A549 (cell line): ENCODE measurements at regions not wholly inside any gene's neighbourhood (a gene's known extent, or its start where the extent isn't known, plus 50 kb on each side); places are given as distances from the start of the nearest gene placed in this dataset.
"Not testable (repeated sequence)": the region's sequence is repeated elsewhere in the genome, so short reads cannot be mapped to it uniquely, and the experiment has no call there.

ENCODE experiments used
- ATAC-seq, 2 experiments: fragments of 200-7000 bp in 1 of 2; fragments of >200 bp in 1 of 2; cut with Nextera tagmentation in 1 of 2; cut with Tn5 transposase in 1 of 2; 3 replicates each; pipeline versions ENCODE4 v1.8.0 to v1.9.1; 2018 to 2020; ENCODE audit warnings: mild to moderate bottlenecking in 1 of 2, moderate library complexity in 1 of 2
- CTCF ChIA-PET: fragments of 300-600 bp; sonication (Branson Sonifier 250); formaldehyde crosslinking; extraction: SDS; loops from one replicate; lab custom pipeline; 2021; ENCODE audit warnings: antibody characterized with exemption, inconsistent platforms; lab: Yijun Ruan, JAX
- POLR2A ChIA-PET: fragments of 350-600 bp; formaldehyde crosslinking; extraction: SDS; loops from one replicate; lab custom pipeline; 2021; ENCODE audit warnings: antibody characterized with exemption, inconsistent platforms; lab: Yijun Ruan, JAX
- DNase-seq, 2 experiments: peaks; one replicate each; pipeline versions ENCODE4 v3.0.0 to v3.0.0-alpha.2; 2011 to 2016; ENCODE audit warnings: low read depth in 1 of 2, low spot score in 1 of 2
- FAIRE-seq: peaks from 2 replicates; lab custom pipeline; 2011; peaks lifted over from hg19 to GRCh38; lab: Jason Lieb, UNC
- H3K27ac ChIP-seq, 2 experiments: fragments of >200 bp; sonication (Bioruptor Twin); formaldehyde crosslinking; 3 replicates each; pipeline ENCODE4 v1.5.1; 2016 to 2017
- H3K4me1 ChIP-seq: fragments of >200 bp; sonication (Bioruptor Twin); formaldehyde crosslinking; 3 replicates; pipeline ENCODE4 v1.6.1; 2016
- H3K4me2 ChIP-seq: fragments of >200 bp; sonication (Bioruptor Twin); formaldehyde crosslinking; 3 replicates; pipeline ENCODE4 v1.6.1; 2016
- H3K4me3 ChIP-seq: fragments of >200 bp; sonication (Bioruptor Twin); formaldehyde crosslinking; 3 replicates; pipeline ENCODE4 v1.5.1; 2016
- H3K9me3 ChIP-seq: fragments of >200 bp; sonication (Bioruptor Twin); formaldehyde crosslinking; 3 replicates; pipeline ENCODE4 v1.6.1; 2016
- CBX8 ChIP-seq: fragments of 200-600 bp; sonication (generic); IDR thresholded peaks from 2 replicates; pipeline ENCODE4 v1.6.1; 2016
- CEBPB ChIP-seq, 2 experiments: fragments of >200 bp in 1 of 2; sonication (Bioruptor Twin) in 1 of 2; formaldehyde crosslinking in 1 of 2; IDR thresholded peaks; 2 replicates each; pipeline ENCODE4 v1.6.1; 2012 to 2016
- CHD2 ChIP-seq: fragments of 150-350 bp; IDR thresholded peaks from 2 replicates; pipeline ENCODE4 v1.6.1; 2014; ENCODE audit warnings: low read length; ENCODE audit not compliant: partially characterized antibody
- EHF ChIP-seq: fragments of 250-450 bp; sonication (Bioruptor Pico); IDR thresholded peaks from 2 replicates; pipeline ENCODE4 v1.5.0; 2020; ENCODE audit warnings: mild to moderate bottlenecking
- FOSB ChIP-seq: fragments of 250-450 bp; sonication (Bioruptor Pico); IDR thresholded peaks from 2 replicates; pipeline ENCODE4 v1.5.0; 2020; ENCODE audit warnings: mild to moderate bottlenecking, moderate library complexity
- GATA3 ChIP-seq: IDR thresholded peaks from 2 replicates; pipeline ENCODE4 v1.6.1; 2012; ENCODE audit warnings: borderline replicate concordance
- HEYL ChIP-seq: fragments of 250-450 bp; sonication (Bioruptor Pico); IDR thresholded peaks from 2 replicates; pipeline ENCODE4 v1.8.0; 2021; ENCODE audit warnings: mild to moderate bottlenecking, moderate library complexity
- HOXB13 ChIP-seq: fragments of 250-450 bp; sonication (Bioruptor Pico); IDR thresholded peaks from 2 replicates; pipeline ENCODE4 v1.5.0; 2020; ENCODE audit warnings: low read depth, mild to moderate bottlenecking, moderate library complexity
- KDM1A ChIP-seq: fragments of 200-600 bp; sonication (generic); IDR thresholded peaks from 2 replicates; pipeline ENCODE4 v1.6.1; 2016; ENCODE audit warnings: low read depth, mild to moderate bottlenecking
- NFE2L2 ChIP-seq: fragments of 150-350 bp; conservative IDR thresholded peaks from 2 replicates; pipeline ENCODE4 v1.6.1; 2014; ENCODE audit warnings: low read length
- NPAS2 ChIP-seq: fragments of 250-450 bp; sonication (Bioruptor Pico); IDR thresholded peaks from 2 replicates; pipeline ENCODE4 v1.8.0; 2022; ENCODE audit warnings: mild to moderate bottlenecking, moderate library complexity, borderline replicate concordance
- NR3C1 ChIP-seq: fragments of >200 bp; sonication (Bioruptor Twin); formaldehyde crosslinking; IDR thresholded peaks from 3 replicates; pipeline ENCODE4 v1.6.1; 2017
- SMC3 ChIP-seq: fragments of >200 bp; sonication (Bioruptor Twin); formaldehyde crosslinking; IDR thresholded peaks from 3 replicates; pipeline ENCODE4 v1.6.1; 2018; ENCODE audit warnings: inconsistent platforms
- SREBF2 ChIP-seq: fragments of 450-650 bp; IDR thresholded peaks from 2 replicates; pipeline ENCODE4 v1.6.1; 2014; ENCODE audit warnings: mild to moderate bottlenecking, moderate library complexity
- TP53 ChIP-seq: fragments of 250-450 bp; sonication (Bioruptor Pico); IDR thresholded peaks from 2 replicates; pipeline ENCODE4 v1.5.0; 2021; ENCODE audit warnings: mild to moderate bottlenecking, moderate library complexity
- ZFP36 ChIP-seq: fragments of 450-650 bp; IDR thresholded peaks from 2 replicates; pipeline ENCODE4 v1.6.1; 2014; ENCODE audit warnings: borderline replicate concordance; ENCODE audit not compliant: partially characterized antibody
- ZNF302 ChIP-seq: fragments of 250-450 bp; sonication (Bioruptor Pico); IDR thresholded peaks from 2 replicates; pipeline ENCODE4 v1.9.0; 2021; ENCODE audit warnings: inconsistent platforms, mild to moderate bottlenecking, moderate library complexity
- WGBS: methylation state at CpG from one replicate; pipeline ENCODE4 v1.1.6; 2017; ENCODE audit errors: missing lambda C conversion rate; 5-methylcytosine and 5-hydroxymethylcytosine counted together
- TF ChIP-seq, protein P1 (sequence below): fragments of 450-650 bp; IDR thresholded peaks from 2 replicates; pipeline ENCODE4 v1.6.1; 2014; ENCODE audit warnings: antibody characterized with exemption
- TF ChIP-seq, protein P2 (sequence below): fragments of 200-600 bp; sonication (generic); IDR thresholded peaks from 2 replicates; pipeline ENCODE4 v1.6.1; 2016; ENCODE audit warnings: antibody characterized with exemption, mild to moderate bottlenecking, moderate library complexity
- TF ChIP-seq, protein P3 (sequence below): fragments of 250-450 bp; sonication (Bioruptor Pico); IDR thresholded peaks from 2 replicates; pipeline ENCODE4 v1.5.0; 2020; ENCODE audit warnings: low read depth, mild to moderate bottlenecking, moderate library complexity
- TF ChIP-seq, protein P4 (sequence below): fragments of >200 bp; sonication (Bioruptor Twin); formaldehyde crosslinking; IDR thresholded peaks from 3 replicates; pipeline ENCODE4 v1.5.1; 2016

DNA sequence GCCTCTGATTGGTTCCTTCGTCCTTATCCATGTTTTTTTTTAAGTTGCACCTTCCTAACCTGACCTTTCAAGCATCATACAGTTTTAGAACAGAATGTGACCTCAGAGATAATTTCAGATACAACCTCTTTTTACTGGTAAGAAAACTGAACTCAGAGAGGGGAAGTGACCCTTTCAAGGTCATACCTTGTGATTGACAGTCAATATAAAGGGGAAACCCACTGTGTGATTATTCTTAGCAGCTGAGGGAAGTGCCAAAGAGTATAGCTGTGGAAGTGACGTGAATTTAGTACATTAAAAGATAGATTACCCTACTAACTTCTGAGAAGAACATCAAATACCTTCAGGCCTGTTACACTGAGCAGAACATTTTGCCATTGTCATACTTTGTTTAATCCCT, 319.4 kb downstream of the NEK10 start:
- no peak overlapping the region for H3K27ac ChIP-seq
- no peak for FAIRE-seq
- no peak overlapping the region for H3K4me3 ChIP-seq
- H3K4me2 ChIP-seq: no peak overlapping the region
- ATAC-seq: no peak
- DNase-seq: no peak
- H3K4me1 ChIP-seq: no peaks in the 10 kb centered on the region
- ChIA-PET POLR2A (no interaction called here), CTCF (no interaction called here)
- 6% methylated on average over 2 of the region's 2 CpGs for WGBS
- H3K9me3 ChIP-seq: no peaks in the 10 kb centered on the region
- TF ChIP-seq, protein P1, sequence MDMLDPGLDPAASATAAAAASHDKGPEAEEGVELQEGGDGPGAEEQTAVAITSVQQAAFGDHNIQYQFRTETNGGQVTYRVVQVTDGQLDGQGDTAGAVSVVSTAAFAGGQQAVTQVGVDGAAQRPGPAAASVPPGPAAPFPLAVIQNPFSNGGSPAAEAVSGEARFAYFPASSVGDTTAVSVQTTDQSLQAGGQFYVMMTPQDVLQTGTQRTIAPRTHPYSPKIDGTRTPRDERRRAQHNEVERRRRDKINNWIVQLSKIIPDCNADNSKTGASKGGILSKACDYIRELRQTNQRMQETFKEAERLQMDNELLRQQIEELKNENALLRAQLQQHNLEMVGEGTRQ: no peak
- TF ChIP-seq, protein P2, sequence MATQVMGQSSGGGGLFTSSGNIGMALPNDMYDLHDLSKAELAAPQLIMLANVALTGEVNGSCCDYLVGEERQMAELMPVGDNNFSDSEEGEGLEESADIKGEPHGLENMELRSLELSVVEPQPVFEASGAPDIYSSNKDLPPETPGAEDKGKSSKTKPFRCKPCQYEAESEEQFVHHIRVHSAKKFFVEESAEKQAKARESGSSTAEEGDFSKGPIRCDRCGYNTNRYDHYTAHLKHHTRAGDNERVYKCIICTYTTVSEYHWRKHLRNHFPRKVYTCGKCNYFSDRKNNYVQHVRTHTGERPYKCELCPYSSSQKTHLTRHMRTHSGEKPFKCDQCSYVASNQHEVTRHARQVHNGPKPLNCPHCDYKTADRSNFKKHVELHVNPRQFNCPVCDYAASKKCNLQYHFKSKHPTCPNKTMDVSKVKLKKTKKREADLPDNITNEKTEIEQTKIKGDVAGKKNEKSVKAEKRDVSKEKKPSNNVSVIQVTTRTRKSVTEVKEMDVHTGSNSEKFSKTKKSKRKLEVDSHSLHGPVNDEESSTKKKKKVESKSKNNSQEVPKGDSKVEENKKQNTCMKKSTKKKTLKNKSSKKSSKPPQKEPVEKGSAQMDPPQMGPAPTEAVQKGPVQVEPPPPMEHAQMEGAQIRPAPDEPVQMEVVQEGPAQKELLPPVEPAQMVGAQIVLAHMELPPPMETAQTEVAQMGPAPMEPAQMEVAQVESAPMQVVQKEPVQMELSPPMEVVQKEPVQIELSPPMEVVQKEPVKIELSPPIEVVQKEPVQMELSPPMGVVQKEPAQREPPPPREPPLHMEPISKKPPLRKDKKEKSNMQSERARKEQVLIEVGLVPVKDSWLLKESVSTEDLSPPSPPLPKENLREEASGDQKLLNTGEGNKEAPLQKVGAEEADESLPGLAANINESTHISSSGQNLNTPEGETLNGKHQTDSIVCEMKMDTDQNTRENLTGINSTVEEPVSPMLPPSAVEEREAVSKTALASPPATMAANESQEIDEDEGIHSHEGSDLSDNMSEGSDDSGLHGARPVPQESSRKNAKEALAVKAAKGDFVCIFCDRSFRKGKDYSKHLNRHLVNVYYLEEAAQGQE: no peak
- TF ChIP-seq NFE2L2 (no peak), ZFP36 (no peak), TP53 (CRISPR knock-in tag) (no peak), FOSB (no peak), EHF (CRISPR knock-in tag) (no peak), CHD2 (no peak), HEYL (CRISPR knock-in tag) (no peak), SMC3 (no peak)
- TF ChIP-seq, protein P3, sequence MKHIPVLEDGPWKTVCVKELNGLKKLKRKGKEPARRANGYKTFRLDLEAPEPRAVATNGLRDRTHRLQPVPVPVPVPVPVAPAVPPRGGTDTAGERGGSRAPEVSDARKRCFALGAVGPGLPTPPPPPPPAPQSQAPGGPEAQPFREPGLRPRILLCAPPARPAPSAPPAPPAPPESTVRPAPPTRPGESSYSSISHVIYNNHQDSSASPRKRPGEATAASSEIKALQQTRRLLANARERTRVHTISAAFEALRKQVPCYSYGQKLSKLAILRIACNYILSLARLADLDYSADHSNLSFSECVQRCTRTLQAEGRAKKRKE (CRISPR knock-in tag): no peak

DNA sequence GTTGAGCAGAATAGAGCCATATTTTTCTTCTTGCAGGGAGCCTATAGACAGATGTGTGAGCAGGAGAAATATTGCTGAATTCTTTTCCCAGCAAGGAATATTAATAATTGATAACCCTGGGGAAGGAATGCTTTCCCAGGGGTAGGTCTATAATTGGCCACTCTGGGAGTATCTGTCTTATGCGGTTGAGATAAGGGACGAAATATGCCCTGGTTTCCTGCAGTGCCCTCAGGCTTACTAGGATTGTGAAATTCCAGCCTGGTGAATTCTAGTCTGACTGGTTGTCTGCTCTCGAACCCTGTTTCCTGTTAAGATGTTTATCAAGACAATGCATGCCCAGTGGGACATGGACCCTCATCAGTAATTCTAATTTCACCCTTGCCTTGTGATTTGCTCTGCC, 317.7 kb downstream of the NEK10 start:
- FAIRE-seq, H3K4me3 ChIP-seq, CTCF ChIA-PET, H3K4me1 ChIP-seq, ATAC-seq, POLR2A ChIA-PET, H3K9me3 ChIP-seq, H3K27ac ChIP-seq, DNase-seq, H3K4me2 ChIP-seq: not testable (repeated sequence)
- 40% methylated on average over 3 of the region's 3 CpGs for WGBS

DNA sequence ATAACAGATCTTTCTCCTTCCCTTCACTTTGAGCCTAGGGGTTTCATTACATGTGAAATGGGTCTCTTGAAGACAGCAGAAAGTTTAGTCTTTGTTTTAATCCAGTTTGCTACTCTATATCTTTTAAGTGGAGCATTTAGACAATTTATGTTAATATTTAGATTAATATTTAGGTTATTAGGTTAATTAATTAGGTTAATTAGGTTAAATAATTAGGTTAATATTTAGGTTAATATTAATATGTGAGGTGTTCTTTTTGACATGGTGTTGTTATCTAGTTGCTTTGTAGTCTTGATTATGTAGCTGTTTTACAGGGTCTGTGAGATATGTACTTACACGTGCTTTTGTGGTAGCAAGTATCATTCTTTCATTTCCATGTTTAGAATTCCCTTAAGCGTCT, 312.9 kb downstream of the NEK10 start:
- POLR2A ChIA-PET: no interaction called here

More for the DNA sequence above, 312.9 kb downstream of the NEK10 start:
- DNase-seq (no peak), FAIRE-seq (no peak), ATAC-seq (no peak)
- CTCF ChIA-PET: no interaction called here
- H3K27ac ChIP-seq: no peak overlapping the region
- 19% methylated on average over 2 of the region's 2 CpGs for WGBS
- no peak overlapping the region for H3K4me3 ChIP-seq
- TF ChIP-seq, protein P1: no peak
- TF ChIP-seq GATA3 (no peak), KDM1A (no peak), CEBPB (IDR thresholded peaks at IDR 0.05) (no peak), HOXB13 (no peak), ZNF302 (CRISPR knock-in tag) (no peak), CBX8 (no peak), NPAS2 (CRISPR knock-in tag) (no peak), SREBF2 (no peak), NR3C1 (no peak)
- TF ChIP-seq, protein P4, sequence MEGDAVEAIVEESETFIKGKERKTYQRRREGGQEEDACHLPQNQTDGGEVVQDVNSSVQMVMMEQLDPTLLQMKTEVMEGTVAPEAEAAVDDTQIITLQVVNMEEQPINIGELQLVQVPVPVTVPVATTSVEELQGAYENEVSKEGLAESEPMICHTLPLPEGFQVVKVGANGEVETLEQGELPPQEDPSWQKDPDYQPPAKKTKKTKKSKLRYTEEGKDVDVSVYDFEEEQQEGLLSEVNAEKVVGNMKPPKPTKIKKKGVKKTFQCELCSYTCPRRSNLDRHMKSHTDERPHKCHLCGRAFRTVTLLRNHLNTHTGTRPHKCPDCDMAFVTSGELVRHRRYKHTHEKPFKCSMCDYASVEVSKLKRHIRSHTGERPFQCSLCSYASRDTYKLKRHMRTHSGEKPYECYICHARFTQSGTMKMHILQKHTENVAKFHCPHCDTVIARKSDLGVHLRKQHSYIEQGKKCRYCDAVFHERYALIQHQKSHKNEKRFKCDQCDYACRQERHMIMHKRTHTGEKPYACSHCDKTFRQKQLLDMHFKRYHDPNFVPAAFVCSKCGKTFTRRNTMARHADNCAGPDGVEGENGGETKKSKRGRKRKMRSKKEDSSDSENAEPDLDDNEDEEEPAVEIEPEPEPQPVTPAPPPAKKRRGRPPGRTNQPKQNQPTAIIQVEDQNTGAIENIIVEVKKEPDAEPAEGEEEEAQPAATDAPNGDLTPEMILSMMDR: no peak
- H3K4me2 ChIP-seq: no peak overlapping the region
- H3K4me1 ChIP-seq: no peaks in the 10 kb centered on the region
- no peaks in the 10 kb centered on the region for H3K9me3 ChIP-seq
